Skeletal muscle cell (primary cell): ENCODE measurements at regions not wholly inside any gene's neighbourhood (a gene's known extent, or its start where the extent isn't known, plus 50 kb on each side); places are given as distances from the start of the nearest gene placed in this dataset.
"Not testable (repeated sequence)": the region's sequence is repeated elsewhere in the genome, so short reads cannot be mapped to it uniquely, and the experiment has no call there.

Source experiments
- DNase-seq: peaks from one replicate; pipeline ENCODE4 v3.0.0-alpha.2; 2010; ENCODE audit warnings: low read depth
- H3K4me3 ChIP-seq: 2 replicates; pipeline ENCODE4 v1.5.1; 2011; ENCODE audit warnings: low read depth, mild to moderate bottlenecking, control low read depth, low read length, moderate library complexity

DNA sequence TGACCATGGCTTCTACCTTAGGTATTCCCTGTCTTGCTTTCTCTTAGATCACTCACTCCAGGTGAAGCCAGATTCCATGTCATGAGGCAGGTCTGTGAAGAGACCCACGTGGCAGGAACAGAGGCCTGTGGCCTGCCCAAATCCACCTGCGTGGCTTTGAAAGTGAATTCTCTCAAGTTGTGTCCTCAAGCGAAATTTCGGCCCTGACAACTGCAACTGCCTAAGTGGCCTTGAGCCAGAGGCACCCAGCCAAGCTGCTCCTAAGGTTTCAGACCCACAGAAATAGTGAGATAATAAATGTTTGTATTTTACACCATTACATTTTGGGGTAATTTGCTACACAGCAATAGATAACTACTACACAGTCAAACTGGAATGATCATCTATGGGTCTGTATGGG, 497.9 kb downstream of the XYLT1 start:
- H3K4me3 ChIP-seq, result no peak overlapping the region
- DNase-seq, result no peak

- no peak for DNase-seq
Observed at GRCh38 chr16:16973707-16974591, 496.8 kb downstream of the XYLT1 start.

DNA sequence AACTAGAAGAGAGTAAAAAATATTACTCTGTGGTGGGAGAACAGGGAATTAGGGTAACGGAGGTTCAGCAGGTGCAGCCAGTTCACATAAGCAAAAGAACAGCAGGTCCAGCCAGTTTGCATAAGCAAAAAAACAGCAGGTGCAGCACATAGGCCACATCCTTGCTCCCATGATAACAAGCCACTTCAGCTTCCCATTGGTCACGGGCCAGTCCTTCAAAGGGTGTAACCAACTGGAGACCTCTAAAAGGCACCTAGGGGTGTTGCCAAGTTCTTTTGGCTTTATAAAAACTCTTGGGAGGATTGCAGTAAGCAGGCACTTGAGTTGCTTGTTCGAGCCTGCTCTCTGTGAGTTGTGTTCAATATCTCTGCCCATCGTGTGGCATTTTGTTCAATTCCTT, 488.1 kb downstream of the XYLT1 start:
- DNase-seq, result no peak
- no peak overlapping the region for H3K4me3 ChIP-seq

More at GRCh38 chr16:16973707-16974591, 496.8 kb downstream of the XYLT1 start:
- no peak overlapping the region for H3K4me3 ChIP-seq

GRCh38 chr16:16983582-16983981, 487.2 kb downstream of the XYLT1 start:
- DNase-seq, result no peak
- H3K4me3 ChIP-seq, result no peak overlapping the region

GRCh38 chr16:16984091-16984490, 486.7 kb downstream of the XYLT1 start:
- not testable (repeated sequence) for H3K4me3 ChIP-seq, DNase-seq

DNA sequence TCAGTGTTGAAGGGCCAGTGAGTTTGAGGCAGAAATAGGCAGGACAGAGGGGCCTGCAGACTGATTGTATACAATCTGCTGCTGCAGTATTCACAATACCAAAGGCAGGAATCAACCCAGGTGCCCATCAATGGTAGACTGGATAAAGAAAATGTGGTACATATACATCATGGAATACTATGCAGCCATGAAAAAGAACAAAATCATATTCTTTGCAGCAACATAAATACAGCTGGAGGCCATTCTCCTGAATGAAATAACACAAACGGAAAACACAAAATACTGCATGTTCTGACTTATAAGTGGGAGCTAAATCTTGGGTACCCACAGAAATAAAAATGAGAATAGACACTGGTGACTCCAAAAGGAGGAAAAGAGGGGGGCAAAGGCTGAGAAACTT, 485.1 kb downstream of the XYLT1 start:
- H3K4me3 ChIP-seq, result no peak overlapping the region
- DNase-seq, result no peak

DNA sequence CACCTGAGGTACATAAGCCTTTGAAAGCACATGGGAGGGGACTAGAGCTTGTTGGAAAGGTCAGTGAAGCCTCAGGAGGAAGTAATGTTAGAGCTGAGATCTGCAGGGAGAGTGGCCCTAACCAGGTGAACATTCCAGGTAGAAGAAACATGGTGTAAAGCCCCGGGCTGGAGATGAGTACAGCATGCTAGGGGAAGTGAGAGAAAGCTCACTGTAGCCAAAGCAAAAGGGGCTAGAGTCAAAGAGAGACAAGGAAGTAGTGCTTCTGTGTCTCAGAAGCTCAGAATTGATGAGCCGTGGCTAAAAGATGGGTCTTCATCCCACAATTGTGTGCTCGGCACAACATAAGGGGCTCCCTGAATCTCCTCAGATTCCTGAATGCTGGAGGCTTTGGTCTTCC, 481.8 kb downstream of the XYLT1 start:
- no peak overlapping the region for H3K4me3 ChIP-seq
- DNase-seq, result no peak

DNA sequence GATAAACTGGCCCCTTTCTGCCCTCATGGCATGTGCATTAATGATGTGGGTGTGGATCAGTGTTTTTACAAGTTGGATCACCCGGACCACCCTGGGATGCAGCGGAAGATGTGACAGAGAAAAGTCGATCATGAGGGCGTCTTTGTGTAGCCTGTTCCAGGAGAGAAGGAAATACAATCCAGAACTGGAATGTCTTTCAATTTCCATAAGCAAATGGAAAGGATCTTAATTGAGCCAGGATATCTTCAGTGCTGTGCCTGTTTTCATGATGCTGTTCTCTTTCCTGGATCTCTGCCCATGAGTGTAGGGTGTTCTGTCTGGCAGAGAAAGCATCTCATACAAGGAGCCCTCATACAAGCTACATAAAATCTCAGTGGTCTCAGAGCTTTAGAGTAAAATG, 481.4 kb downstream of the XYLT1 start:
- H3K4me3 ChIP-seq, result no peak overlapping the region
- DNase-seq, result no peak

DNA sequence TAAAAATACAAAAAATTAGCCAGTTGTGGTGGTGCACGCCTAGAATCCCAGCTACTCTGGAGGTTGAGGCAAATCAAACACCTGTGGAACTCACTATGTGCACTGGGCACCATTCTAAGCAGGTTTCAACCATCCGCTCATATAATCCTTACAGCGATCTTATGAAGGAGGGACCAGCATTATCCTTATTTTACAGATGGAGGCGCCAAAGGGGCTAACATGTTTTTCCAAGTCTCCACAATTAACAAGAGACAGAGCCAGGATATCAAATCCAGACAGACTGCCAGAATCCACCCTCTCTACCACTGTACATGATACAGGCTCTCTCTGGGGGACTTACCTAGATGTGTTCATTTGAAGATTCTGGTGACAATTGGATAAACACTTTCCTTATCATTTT, 479.0 kb downstream of the XYLT1 start:
- no peak overlapping the region for H3K4me3 ChIP-seq
- no peak for DNase-seq

- H3K4me3 ChIP-seq, result no peak overlapping the region
- DNase-seq, result no peak
Observed at GRCh38 chr16:16992975-16993765, 477.6 kb downstream of the XYLT1 start.

DNA sequence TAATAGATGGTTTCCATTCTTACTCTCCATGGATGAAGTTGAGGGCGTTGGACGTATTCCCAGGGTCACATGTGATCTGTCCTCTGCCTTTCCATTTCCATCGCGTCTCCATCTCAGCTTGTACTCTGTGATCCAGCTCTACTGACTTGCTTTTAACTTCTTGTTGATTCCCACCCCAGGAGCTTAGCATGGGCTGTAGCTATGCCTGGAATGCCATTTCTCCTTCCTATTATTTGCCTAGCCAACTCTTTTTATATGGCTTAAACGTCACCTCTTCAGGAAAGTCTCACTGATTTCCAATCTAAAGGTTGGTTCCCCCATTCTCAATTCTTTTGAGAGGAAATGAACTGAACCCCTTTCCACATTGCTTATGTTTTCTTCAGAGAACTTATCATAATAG, 475.9 kb downstream of the XYLT1 start:
- no peak overlapping the region for H3K4me3 ChIP-seq
- DNase-seq, result no peak

GRCh38 chr16:16996827-16997226, 473.9 kb downstream of the XYLT1 start:
- no peak overlapping the region for H3K4me3 ChIP-seq
- no peak for DNase-seq

- no peak for DNase-seq
Observed at GRCh38 chr16:16997349-16997748, 473.4 kb downstream of the XYLT1 start.

DNA sequence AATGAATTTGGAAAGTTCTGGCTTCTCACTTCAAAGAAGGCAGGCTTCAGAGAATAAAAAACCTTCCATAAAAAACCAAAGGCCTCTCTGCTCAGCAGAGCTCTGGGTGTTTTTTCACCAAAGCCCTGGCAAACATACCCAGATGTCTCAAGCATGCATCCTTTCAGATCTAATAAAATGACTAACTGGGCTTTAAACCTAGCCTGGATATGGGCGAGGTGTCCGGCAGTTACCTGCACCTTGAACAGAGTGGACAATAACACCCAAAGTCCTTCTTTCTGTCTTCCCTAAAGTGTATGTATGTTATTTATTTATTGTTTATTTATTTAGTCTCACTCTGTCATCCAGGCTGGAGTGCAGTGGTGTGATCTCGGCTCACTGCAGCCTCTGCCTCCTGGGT, 469.3 kb downstream of the XYLT1 start:
- no peak for DNase-seq
- no peak overlapping the region for H3K4me3 ChIP-seq

More at GRCh38 chr16:16997349-16997748, 473.4 kb downstream of the XYLT1 start:
- H3K4me3 ChIP-seq, result no peak overlapping the region

GRCh38 chr16:17002565-17002964, 468.2 kb downstream of the XYLT1 start:
- no peak overlapping the region for H3K4me3 ChIP-seq
- no peak for DNase-seq

DNA sequence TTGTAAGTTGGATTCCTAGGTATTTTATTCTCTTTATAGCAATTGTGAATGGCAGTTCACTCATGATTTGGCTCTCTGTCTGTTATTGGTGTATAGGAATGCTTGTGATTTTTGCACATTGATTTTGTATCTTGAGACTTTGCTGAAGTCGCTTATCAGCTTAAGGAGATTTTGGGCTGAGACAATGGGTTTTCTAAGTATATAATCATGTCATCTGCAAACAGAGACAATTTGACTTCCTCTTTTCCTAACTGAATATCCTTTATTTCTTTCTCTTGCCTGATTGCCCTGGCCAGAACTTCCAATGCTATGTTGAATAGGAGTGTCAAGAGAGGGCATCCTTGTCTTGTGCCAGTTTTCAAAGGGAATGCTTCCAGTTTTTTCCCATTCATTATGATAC, 464.8 kb downstream of the XYLT1 start:
- not testable (repeated sequence) for H3K4me3 ChIP-seq, DNase-seq

- H3K4me3 ChIP-seq, result no peak overlapping the region
- no peak for DNase-seq
Observed at GRCh38 chr16:17011712-17012111, 459.0 kb downstream of the XYLT1 start.

GRCh38 chr16:17013038-17013437, 457.7 kb downstream of the XYLT1 start:
- H3K4me3 ChIP-seq, result no peak overlapping the region

GRCh38 chr16:17014484-17015121, 456.2 kb downstream of the XYLT1 start:
- DNase-seq, result no peak
- no peak overlapping the region for H3K4me3 ChIP-seq

More at GRCh38 chr16:17013038-17013437, 457.7 kb downstream of the XYLT1 start:
- DNase-seq, result no peak

DNA sequence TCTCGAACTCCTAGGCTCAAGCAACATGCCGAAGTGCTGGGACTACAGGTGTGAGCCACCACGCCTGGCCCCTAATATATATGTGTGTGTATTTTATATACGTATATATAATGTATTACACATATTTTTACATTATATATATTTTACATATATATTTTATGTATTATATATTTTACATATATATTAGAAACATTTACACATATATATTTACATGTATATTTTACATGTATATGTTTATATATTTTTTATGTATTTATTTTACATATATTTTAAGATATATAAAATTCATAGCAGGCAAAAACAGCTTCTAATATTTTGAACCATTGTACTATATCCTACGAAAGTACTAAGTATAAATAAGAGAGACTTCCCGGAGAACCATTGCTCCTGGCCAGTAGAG, 455.1 kb downstream of the XYLT1 start:
- no peak overlapping the region for H3K4me3 ChIP-seq
- no peak for DNase-seq
